H1 (cell line): ENCODE measurements at regions not wholly inside any gene's neighbourhood (a gene's known extent, or its start where the extent isn't known, plus 50 kb on each side); places are given as distances from the start of the nearest gene placed in this dataset.

Experiments
- CTCF ChIA-PET: fragments of 300-600 bp; sonication (Branson Sonifier 250); formaldehyde crosslinking; loops from one replicate; lab custom pipeline; 2021; ENCODE audit not compliant: partially characterized antibody; lab: Charles Lee
- POLR2A ChIA-PET: fragments of 300-600 bp; sonication (Branson Sonifier 250); formaldehyde crosslinking; loops from one replicate; lab custom pipeline; 2021; ENCODE audit warnings: inconsistent platforms; ENCODE audit not compliant: partially characterized antibody; lab: Charles Lee
- DNase-seq, 2 experiments: peaks; one replicate each; pipeline versions ENCODE4 v3.0.0 to v3.0.0-alpha.2; 2010 to 2022; ENCODE audit warnings: low spot score in 2 of 2, low read depth in 1 of 2, mixed read lengths in 1 of 2
- FAIRE-seq: peaks from 2 replicates; lab custom pipeline; 2011; peaks lifted over from hg19 to GRCh38; lab: Jason Lieb, UNC
- H2AFZ ChIP-seq: 2 replicates; pipeline ENCODE4 v1.8.1; 2012; ENCODE audit warnings: low read length, inconsistent platforms
- H2AK5ac ChIP-seq: 2 replicates; pipeline ENCODE4 v1.6.1; 2013; ENCODE audit warnings: low read depth, low read length
- H2BK120ac ChIP-seq: replicated peaks from 2 replicates; pipeline ENCODE3; 2013; ENCODE audit warnings: low read depth, low read length, inconsistent platforms
- H2BK12ac ChIP-seq: 2 replicates; pipeline ENCODE4 v1.6.1; 2013; ENCODE audit warnings: low read depth, low read length
- H2BK15ac ChIP-seq: 2 replicates; pipeline ENCODE4 v1.6.1; 2013; ENCODE audit warnings: low read length
- H2BK20ac ChIP-seq: 2 replicates; pipeline ENCODE4 v1.6.1; 2013; ENCODE audit warnings: low read length
- H2BK5ac ChIP-seq: 2 replicates; pipeline ENCODE4 v1.6.1; 2013; ENCODE audit warnings: low read depth, low read length
- H3K14ac ChIP-seq: 2 replicates; pipeline ENCODE4 v1.6.1; 2013; ENCODE audit warnings: inconsistent platforms; ENCODE audit not compliant: insufficient read length
- H3K18ac ChIP-seq: 2 replicates; pipeline ENCODE4 v1.6.1; 2013; ENCODE audit warnings: low read length; ENCODE audit errors: extremely low read depth
- H3K23ac ChIP-seq: 2 replicates; pipeline ENCODE4 v1.6.1; 2013; ENCODE audit warnings: inconsistent platforms; ENCODE audit not compliant: insufficient read length
- H3K23me2 ChIP-seq: 2 replicates; pipeline ENCODE4 v1.6.1; 2013; ENCODE audit warnings: low read depth, low read length
- H3K27ac ChIP-seq: 2 replicates; pipeline ENCODE4 v1.6.1; 2011; ENCODE audit warnings: low read depth, low read length, inconsistent platforms
- H3K27me3 ChIP-seq, 4 experiments: replicated peaks in 1 of 4; 1 replicate in 1 of 4; 2 replicates in 3 of 4; pipeline versions ENCODE4 v1.6.1 to v1.8.1; 2011 to 2013; ENCODE audit warnings: low read length in 3 of 4, mild to moderate bottlenecking in 3 of 4, inconsistent platforms in 2 of 4, mixed read lengths in 2 of 4, moderate library complexity in 1 of 4; ENCODE audit not compliant: control insufficient read depth in 3 of 4, insufficient read depth in 3 of 4; ENCODE audit errors: extremely low read depth in 1 of 4
- H3K36me3 ChIP-seq, 4 experiments: 2 replicates each; pipeline versions ENCODE4 v1.6.1 to v1.8.1; 2011 to 2013; ENCODE audit warnings: mild to moderate bottlenecking in 4 of 4, low read length in 3 of 4, moderate library complexity in 2 of 4, control low read depth in 1 of 4, inconsistent platforms in 1 of 4; ENCODE audit not compliant: insufficient read depth in 4 of 4, control insufficient read depth in 2 of 4
- H3K4ac ChIP-seq: replicated peaks from 2 replicates; pipeline ENCODE3; 2013; ENCODE audit warnings: low read length, low read depth, mixed read lengths, inconsistent platforms; ENCODE audit not compliant: insufficient read length
- H3K4me1 ChIP-seq, 4 experiments: replicated peaks in 1 of 4; 1 replicate in 1 of 4; 2 replicates in 3 of 4; pipeline versions ENCODE4 v1.6.1 to v1.8.1; 2011 to 2013; ENCODE audit warnings: low read length in 3 of 4, inconsistent platforms in 2 of 4, mixed read lengths in 1 of 4; ENCODE audit not compliant: insufficient read depth in 4 of 4, control insufficient read depth in 3 of 4
- H3K4me2 ChIP-seq, 2 experiments: 2 replicates each; pipeline versions ENCODE4 v1.6.1 to v1.8.1; 2011 to 2013; ENCODE audit warnings: low read depth in 2 of 2, low read length in 2 of 2, control low read depth in 1 of 2, inconsistent platforms in 1 of 2, mild to moderate bottlenecking in 1 of 2; ENCODE audit not compliant: insufficient read depth in 1 of 2
- H3K4me3 ChIP-seq, 4 experiments: fragments of 200-600, 300-600 bp in 1 of 4; sonication (generic), shearing (Covaris generic), sonication (Bioruptor Twin) in 1 of 4; 2 replicates each; pipeline versions ENCODE4 v1.5.1 to v1.8.1; 2011 to 2016; ENCODE audit warnings: low read length in 4 of 4, low read depth in 3 of 4, control low read depth in 2 of 4, inconsistent platforms in 2 of 4, mild to moderate bottlenecking in 2 of 4, mixed read lengths in 1 of 4, moderate library complexity in 1 of 4; ENCODE audit not compliant: insufficient read depth in 2 of 4; ENCODE audit errors: extremely low read depth in 1 of 4
- H3K56ac ChIP-seq: replicated peaks from 2 replicates; pipeline ENCODE3; 2013; ENCODE audit warnings: low read depth, mild to moderate bottlenecking, mixed read lengths, low read length, inconsistent platforms; ENCODE audit not compliant: insufficient read length
- H3K79me1 ChIP-seq: 2 replicates; pipeline ENCODE4 v1.6.1; 2013; ENCODE audit warnings: low read depth, low read length, control low read depth
- H3K79me2 ChIP-seq, 2 experiments: 2 replicates each; pipeline versions ENCODE4 v1.6.1 to v1.8.1; 2012 to 2013; ENCODE audit warnings: low read length in 2 of 2, mild to moderate bottlenecking in 2 of 2, inconsistent platforms in 1 of 2; ENCODE audit not compliant: insufficient read depth in 2 of 2, control insufficient read depth in 1 of 2
- H3K9ac ChIP-seq, 4 experiments: replicated peaks in 1 of 4; 1 replicate in 1 of 4; 2 replicates in 3 of 4; pipeline versions ENCODE4 v1.6.1 to v1.8.1; 2011 to 2013; ENCODE audit warnings: low read depth in 3 of 4, low read length in 3 of 4, control low read depth in 2 of 4, mild to moderate bottlenecking in 2 of 4, moderate library complexity in 2 of 4, inconsistent platforms in 1 of 4; ENCODE audit errors: extremely low read depth in 1 of 4
- H3K9me3 ChIP-seq, 2 experiments: 2 replicates each; pipeline versions ENCODE4 v1.6.1 to v1.8.1; 2012 to 2013; ENCODE audit warnings: mild to moderate bottlenecking in 2 of 2, moderate library complexity in 2 of 2, control low read depth in 1 of 2, inconsistent platforms in 1 of 2, low read depth in 1 of 2, low read length in 1 of 2, mixed read lengths in 1 of 2; ENCODE audit not compliant: insufficient read depth in 2 of 2
- H4K20me1 ChIP-seq, 2 experiments: replicated peaks in 1 of 2; 2 replicates each; pipeline versions ENCODE3 to v1.8.1; 2011 to 2013; ENCODE audit warnings: inconsistent platforms in 2 of 2, low read length in 2 of 2, mild to moderate bottlenecking in 1 of 2; ENCODE audit not compliant: insufficient read depth in 2 of 2, control insufficient read depth in 1 of 2
- H4K5ac ChIP-seq: 2 replicates; pipeline ENCODE4 v1.6.1; 2013; ENCODE audit warnings: low read length, low read depth, mixed read lengths, inconsistent platforms; ENCODE audit not compliant: insufficient read length
- H4K8ac ChIP-seq: 2 replicates; pipeline ENCODE4 v1.8.0; 2013; ENCODE audit warnings: mild to moderate bottlenecking, moderate library complexity, low read length, inconsistent platforms; ENCODE audit not compliant: insufficient read depth; ENCODE audit errors: extremely low read depth
- H4K91ac ChIP-seq: replicated peaks from 2 replicates; pipeline ENCODE3; 2013; ENCODE audit warnings: low read length, mixed read lengths, inconsistent platforms; ENCODE audit not compliant: insufficient read length
- ASH2L ChIP-seq: fragments of 200-600, 300-600 bp; sonication (generic); IDR thresholded peaks from one replicate; pipeline ENCODE4 v1.7.1; 2017; ENCODE audit warnings: low read length
- CREB1 ChIP-seq: IDR thresholded peaks from 2 replicates; pipeline ENCODE4 v1.6.1; 2012; ENCODE audit warnings: inconsistent platforms
- EZH2 ChIP-seq: fragments of 200-600 bp; sonication (generic); IDR thresholded peaks from 2 replicates; pipeline ENCODE4 v1.7.1; 2012; ENCODE audit warnings: low read depth, mild to moderate bottlenecking, moderate library complexity, low read length, inconsistent platforms; ENCODE audit not compliant: severe bottlenecking
- FOSL1 ChIP-seq: IDR thresholded peaks from 2 replicates; pipeline ENCODE4 v1.6.1; 2011; ENCODE audit warnings: mild to moderate bottlenecking, low read depth, low read length, moderate library complexity; ENCODE audit not compliant: insufficient read depth
- SRF ChIP-seq: IDR thresholded peaks from 2 replicates; pipeline ENCODE4 v1.6.1; 2011; ENCODE audit warnings: mild to moderate bottlenecking, low read depth, low read length, moderate library complexity
- SUZ12 ChIP-seq: fragments of 200-600 bp; sonication (generic); IDR thresholded peaks from 2 replicates; pipeline ENCODE4 v1.6.1; 2012; ENCODE audit warnings: mild to moderate bottlenecking, inconsistent platforms, low read length, moderate library complexity, mixed read lengths
- TAF1 ChIP-seq: IDR thresholded peaks from 2 replicates; pipeline ENCODE4 v1.6.1; 2011; ENCODE audit warnings: mild to moderate bottlenecking, low read depth, low read length
- WGBS, 2 experiments: shearing (Covaris generic) in 1 of 2; methylation state at CpG; one replicate each; pipeline versions ENCODE4 v1.1.6 to v1.1.7; 2013 to 2015; ENCODE audit warnings: low lambda C conversion rate in 2 of 2, mixed read lengths in 2 of 2, inconsistent platforms in 1 of 2, low coverage in 1 of 2, missing lambda C conversion rate in 1 of 2; ENCODE audit not compliant: insufficient replicate concordance in 2 of 2, insufficient coverage in 1 of 2, insufficient read length in 1 of 2; ENCODE audit errors: extremely low coverage in 1 of 2, missing lambda C conversion rate in 1 of 2; 5-methylcytosine and 5-hydroxymethylcytosine counted together

- H3K18ac ChIP-seq, result no peak overlapping the region
- H3K4ac ChIP-seq, result no peak overlapping the region
- H4K20me1 ChIP-seq, result no peaks in the 10 kb centered on the region
- H2BK5ac ChIP-seq, result no peak overlapping the region
- H2BK12ac ChIP-seq, result no peak overlapping the region; the same call in 1 of the 2 replicates
- no peak overlapping the region for H2AFZ ChIP-seq
- no peak overlapping the region for H3K14ac ChIP-seq
- no peak overlapping the region for H3K27ac ChIP-seq
- no peaks in the 10 kb centered on the region for H3K79me1 ChIP-seq
- no peak overlapping the region for H2BK15ac ChIP-seq
- no peaks in the 10 kb centered on the region for H3K4me1 ChIP-seq
- DNase-seq (no peak), FAIRE-seq (no peak)
- H3K56ac ChIP-seq, result no peak overlapping the region
- no peaks in the 10 kb centered on the region; a peak in 1 of 7 replicates for H3K27me3 ChIP-seq
- H3K4me2 ChIP-seq, result no peak overlapping the region
- H2BK20ac ChIP-seq, result no peak overlapping the region
- 80% methylated on average over 2 of the region's 2 CpGs; no CpG with 5 or more reads in 1 of the 2 experiments for WGBS, 2 experiments
- TF ChIP-seq FOSL1 (no peak), SRF (no peak), ASH2L (no peak), TAF1 (no peak), SUZ12 (no peak), EZH2 (no peak), CREB1 (no peak)
- no peaks in the 10 kb centered on the region for H3K9me3 ChIP-seq
- H3K36me3 ChIP-seq, result no peaks in the 10 kb centered on the region
- ChIA-PET CTCF (interaction anchor here (0.9 to 1.7 kb wide), 2 partner anchors 10 to 23 kb away, joined by 3 read pairs; no protein-coding TSS in a partner anchor), POLR2A (no interaction called here)
- H3K9ac ChIP-seq, result no peak overlapping the region
- H4K91ac ChIP-seq, result no peak overlapping the region
- no peak overlapping the region for H3K4me3 ChIP-seq
- no peak overlapping the region for H2BK120ac ChIP-seq
- H3K23ac ChIP-seq, result no peak overlapping the region
- H4K8ac ChIP-seq, result no peak overlapping the region
- H2AK5ac ChIP-seq, result no peak overlapping the region
- no peak overlapping the region for H4K5ac ChIP-seq
- no peaks in the 10 kb centered on the region for H3K23me2 ChIP-seq
- H3K79me2 ChIP-seq, result no peaks in the 10 kb centered on the region
Measured at GRCh38 chr3:176961916-176962315, 235.4 kb downstream of the TBL1XR1 start.
